Retinal pigment epithelial cell (primary cell): ENCODE measurements at regions not wholly inside any gene's neighbourhood (a gene's known extent, or its start where the extent isn't known, plus 50 kb on each side); places are given as distances from the start of the nearest gene placed in this dataset.

Experiments used
- DNase-seq: peaks from one replicate; pipeline ENCODE4 v3.0.0-alpha.2; 2010; ENCODE audit warnings: low read depth
- H3K4me3 ChIP-seq: 2 replicates; pipeline ENCODE4 v1.5.1; 2011; ENCODE audit warnings: mild to moderate bottlenecking, low read length, control low read depth, moderate library complexity
- CTCF ChIP-seq: conservative IDR thresholded peaks from 2 replicates; pipeline ENCODE4 v1.5.1; 2011; ENCODE audit warnings: low read depth, low read length, control low read depth, inconsistent platforms

GRCh38 chrX:23612846-23613245, 54.4 kb upstream of the PRDX4 start:
- no peak overlapping the region for H3K4me3 ChIP-seq
- no peak for DNase-seq
- TF ChIP-seq CTCF = no peak

GRCh38 chrX:23616361-23616760, 50.9 kb upstream of the PRDX4 start:
- no peak overlapping the region for H3K4me3 ChIP-seq
- no peak for DNase-seq
- peak; percentile 70 for TF ChIP-seq CTCF
